ENCODE measurements at regions not wholly inside any gene's neighbourhood (a gene's known extent, or its start where the extent isn't known, plus 50 kb on each side); places are given as distances from the start of the nearest gene placed in this dataset.

DNA sequence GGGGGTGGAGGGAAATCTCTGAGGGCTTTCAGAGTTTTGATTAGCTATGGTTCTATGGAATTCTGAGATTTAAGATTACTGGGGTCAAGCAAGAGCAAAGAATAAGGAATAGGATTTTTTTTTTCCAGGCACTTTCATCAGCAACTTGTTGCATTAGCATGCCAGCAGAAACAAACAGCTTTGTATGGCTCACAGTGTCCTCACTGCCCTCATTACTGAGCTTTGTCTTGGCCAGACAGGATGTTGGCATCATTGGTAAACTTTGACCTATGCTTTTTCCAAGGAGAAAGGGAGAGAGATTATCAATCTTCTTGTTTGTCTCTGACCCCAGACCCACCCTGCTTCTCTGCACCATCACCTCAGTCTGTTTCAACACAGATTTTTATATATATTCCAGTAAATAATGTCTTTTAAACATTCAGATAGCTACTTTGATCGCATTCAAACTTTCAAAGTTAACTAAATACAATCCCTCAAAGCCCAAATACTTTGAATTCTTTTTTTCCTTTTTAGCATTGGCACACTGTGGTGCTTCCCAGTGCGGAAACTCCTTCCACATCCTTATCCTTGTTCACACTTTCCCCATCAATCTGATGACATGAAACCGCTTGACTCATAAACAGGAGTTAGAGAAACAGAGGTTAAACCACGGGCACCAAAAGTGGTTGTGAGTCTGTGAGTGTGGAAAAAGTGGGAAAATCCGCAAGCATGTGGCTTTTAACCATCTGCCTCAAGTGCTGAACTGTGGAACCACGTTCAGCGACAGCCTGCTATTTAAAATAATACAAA lies 282.2 kb upstream of the FAR2 start:
- ATAC-seq: no peak
- in situ Hi-C loops (cut with MboI) (no loop called here), intact Hi-C loops (cut with micrococcal nuclease; ENCODE audit: unreplicated experiment) (loop anchor here (10.0 kb wide), 1 partner anchor 1112 kb away; no protein-coding TSS in a partner anchor)
- no peak for DNase-seq (ENCODE audit: low read depth, low spot score)
- Histone ChIP-seq H2AFZ (ENCODE audit: control insufficient read depth, low read depth, low read length) (no peak overlapping the region), H3K9me3 (replicated peaks; ENCODE audit: control insufficient read depth, insufficient read depth, low read length) (no peaks in the 10 kb centered on the region), H3K4me3 (no peak overlapping the region), H3K27me3 (replicated peaks in 1 of 2; ENCODE audit: control insufficient read depth in 2 of 2, insufficient read depth in 2 of 2, low read length in 1 of 2) (no peaks in the 10 kb centered on the region), H3K36me3 (ENCODE audit: control insufficient read depth in 2 of 2, insufficient read depth in 2 of 2, low read length in 1 of 2) (no peaks in the 10 kb centered on the region), H3K79me2 (ENCODE audit: control insufficient read depth, insufficient read depth, low read length) (no peaks in the 10 kb centered on the region), H3K4me2 (ENCODE audit: control insufficient read depth, insufficient read depth) (no peak overlapping the region), H3K27ac (ENCODE audit: control insufficient read depth, insufficient read depth) (no peak overlapping the region), H3K4me1 (ENCODE audit: control insufficient read depth, insufficient read depth, low read length) (no peaks in the 10 kb centered on the region), H3K9ac (ENCODE audit: control insufficient read depth, insufficient read depth, low read length) (no peak overlapping the region), H4K20me1 (ENCODE audit: control insufficient read depth, insufficient read depth) (no peaks in the 10 kb centered on the region)
- CTCF ChIA-PET: interaction anchor here (0.6 kb wide), 1 partner anchor 441 kb away, joined by 3 read pairs; no protein-coding TSS in a partner anchor
- no TSS peak for BruUV-seq (replicated peaks)
- RAD21 ChIA-PET (ENCODE audit: unreplicated experiment): no interaction called here
- POLR2A ChIA-PET: interaction anchor here (0.6 kb wide), 1 partner anchor 463 kb away, joined by 3 read pairs; no protein-coding TSS in a partner anchor
- SMC1A ChIA-PET (ENCODE audit: uncharacterized antibody, unreplicated experiment): interaction anchor here (0.6 to 1.1 kb wide), 3 partner anchors 8 to 28 kb away, joined by 3 read pairs; no protein-coding TSS in a partner anchor
- TF ChIP-seq CHD4 (IDR thresholded peaks at IDR 0.05) (no peak), CEBPB (IDR thresholded peaks at IDR 0.05; ENCODE audit: borderline replicate concordance in 1 of 2, low read depth in 2 of 2, low read length in 2 of 2) (no peak), ASH2L (IDR thresholded peaks at IDR 0.05; ENCODE audit: borderline replicate concordance, low read depth) (no peak), TAF1 (IDR thresholded peaks at IDR 0.05; ENCODE audit: borderline replicate concordance, low read depth, low read length) (no peak), EED (IDR thresholded peaks at IDR 0.05; ENCODE audit: low read depth) (no peak), ZNF622 (IDR thresholded peaks at IDR 0.05) (no peak), TCF7 (IDR thresholded peaks at IDR 0.05; ENCODE audit: borderline replicate concordance) (no peak), NFXL1 (IDR thresholded peaks at IDR 0.05; ENCODE audit: borderline replicate concordance) (no peak), BCL11A (IDR thresholded peaks at IDR 0.05; ENCODE audit: low read depth, low read length) (no peak), LARP7 (IDR thresholded peaks at IDR 0.05) (no peak), USF1 (IDR thresholded peaks at IDR 0.05; ENCODE audit: borderline replicate concordance, extremely low read length, insufficient read depth, low read depth, low read length) (no peak), TBL1XR1 (IDR thresholded peaks at IDR 0.05; ENCODE audit: low read depth, low read length) (no peak), ZSCAN29 (IDR thresholded peaks at IDR 0.05) (no peak), RCOR1 (conservative IDR thresholded peaks at IDR 0.05; ENCODE audit: low read depth, low read length) (no peak), ZBED1 (IDR thresholded peaks at IDR 0.05; ENCODE audit: borderline replicate concordance) (no peak), FOXK2 (IDR thresholded peaks at IDR 0.05) (no peak), MTA2 (IDR thresholded peaks at IDR 0.05; ENCODE audit: low read depth) (no peak)
- no peak for FAIRE-seq
- 29% methylated on average over 7 of the region's 7 CpGs for WGBS (ENCODE audit: insufficient coverage, insufficient replicate concordance, low lambda C conversion rate, missing lambda C conversion rate)
